Spleen (tissue), 7 donors: ENCODE measurements at regions not wholly inside any gene's neighbourhood (a gene's known extent, or its start where the extent isn't known, plus 50 kb on each side); places are given as distances from the start of the nearest gene placed in this dataset.

Experiments used
- CTCF ChIP-seq, 11 experiments: fragments of 200-600 bp in 7 of 11; fragments of 450-650 bp in 4 of 11; sonication (generic) in 4 of 11; IDR thresholded peaks in 8 of 11; conservative IDR thresholded peaks in 3 of 11; 1 replicate in 7 of 11; 2 replicates in 4 of 11; pipeline versions ENCODE4 v1.4.0 to v1.8.0; 2016 to 2021; ENCODE audit warnings: antibody characterized with exemption in 11 of 11, inconsistent platforms in 4 of 11, mild to moderate bottlenecking in 1 of 11
- POLR2AphosphoS5 ChIP-seq, 3 donors: sonication (generic); formaldehyde crosslinking; IDR thresholded peaks; one replicate each; pipeline ENCODE4 v1.5.1; 2017; ENCODE audit warnings: antibody characterized with exemption in 3 of 3
- donor health status: DM: no; HTN: no; CAD: no; lungs with moderate emphysema.
- donor health status: DM: no; HTN: no; CAD: no.
- donor health status: DM: no; HTN: no; CAD: no.

DNA sequence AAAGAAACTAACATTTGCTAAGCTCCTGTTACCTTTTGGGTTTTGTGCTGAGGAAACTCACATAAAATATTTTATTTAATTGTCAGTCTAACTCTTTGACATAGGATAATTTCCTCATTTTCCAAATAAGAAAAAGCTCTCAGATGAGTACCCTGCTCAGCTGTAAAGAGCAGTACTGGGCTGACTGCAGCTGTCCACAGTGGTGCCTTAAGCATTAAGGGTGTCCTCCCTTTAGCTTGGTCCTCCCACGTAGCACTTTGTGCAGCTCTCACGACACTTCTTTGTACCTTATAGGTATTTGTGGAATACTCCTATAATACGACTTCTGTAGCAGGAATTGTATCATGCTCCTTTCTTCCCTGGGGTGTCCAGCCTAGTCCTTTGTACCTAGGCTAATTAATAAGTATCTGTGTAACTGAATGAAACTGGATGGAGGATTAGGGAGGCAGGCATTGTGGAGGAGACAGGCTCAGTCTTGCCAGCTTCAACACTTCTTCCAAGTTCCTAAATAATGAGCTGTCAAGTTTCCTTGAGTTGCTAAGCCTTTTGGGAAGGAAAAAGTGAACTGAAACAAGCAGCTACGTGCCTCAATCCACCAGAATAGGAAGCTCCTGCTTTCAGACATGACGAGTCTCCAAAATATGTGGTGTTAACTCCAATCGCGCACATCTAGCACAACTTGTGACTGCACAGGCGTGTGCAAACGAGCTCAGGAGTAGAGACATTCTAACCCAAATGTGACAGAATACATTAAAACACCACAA is 123.0 kb downstream of the SLC38A4 start:
- TF ChIP-seq CTCF (IDR thresholded peaks at IDR 0.05 in 8 of 11, conservative IDR thresholded peaks at IDR 0.05 in 3 of 11), result no peak
- no peak for TF ChIP-seq POLR2AphosphoS5 (IDR thresholded peaks at IDR 0.05)
